ENCODE measurements at regions not wholly inside any gene's neighbourhood (a gene's known extent, or its start where the extent isn't known, plus 50 kb on each side); places are given as distances from the start of the nearest gene placed in this dataset.

- no peak for DNase-seq
Observed at GRCh38 chr11:91421641-91422040, 803.0 kb upstream of the FAT3 start.

DNA sequence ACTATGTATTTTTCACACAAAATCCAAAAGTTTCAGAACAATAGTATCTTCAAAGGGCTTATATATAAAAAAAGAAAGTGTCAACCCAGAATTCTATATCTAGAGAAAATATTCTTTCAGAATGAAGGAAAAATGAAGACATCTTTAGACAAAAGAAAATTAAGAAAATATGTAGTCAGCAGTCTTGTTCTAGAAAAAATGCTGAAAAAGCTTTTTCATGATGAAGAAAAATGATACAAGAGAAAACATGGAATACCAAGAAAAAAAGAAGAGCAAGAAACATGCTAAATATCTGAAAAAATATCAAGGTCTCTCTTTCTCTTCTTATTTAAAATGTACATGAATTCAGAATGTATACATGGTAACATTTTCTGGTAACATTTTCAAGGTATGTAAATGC lies 816.8 kb upstream of the FAT3 start:
- DNase-seq = no peak

GRCh38 chr11:91406009-91406408 lies 818.6 kb upstream of the FAT3 start:
- no peak for DNase-seq

DNA sequence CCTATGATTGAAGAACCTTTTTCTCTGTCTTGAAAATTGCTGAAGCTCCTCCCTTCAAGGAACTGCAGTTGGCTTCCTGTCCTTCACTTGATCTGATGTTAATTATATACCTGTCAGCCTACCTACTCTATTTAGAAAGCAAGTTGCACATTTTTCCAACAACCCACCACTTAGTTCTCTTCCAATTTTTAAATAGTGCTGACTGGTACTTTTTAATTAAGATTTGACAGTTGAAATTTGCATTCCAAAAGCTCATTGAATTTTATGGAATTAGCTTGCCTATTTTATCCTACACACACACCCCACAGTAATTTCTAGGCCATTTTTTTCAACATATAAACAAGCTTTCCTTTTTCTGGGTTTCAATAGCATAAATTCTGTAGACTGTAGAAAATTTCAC lies 820.3 kb upstream of the FAT3 start:
- DNase-seq = no peak

DNA sequence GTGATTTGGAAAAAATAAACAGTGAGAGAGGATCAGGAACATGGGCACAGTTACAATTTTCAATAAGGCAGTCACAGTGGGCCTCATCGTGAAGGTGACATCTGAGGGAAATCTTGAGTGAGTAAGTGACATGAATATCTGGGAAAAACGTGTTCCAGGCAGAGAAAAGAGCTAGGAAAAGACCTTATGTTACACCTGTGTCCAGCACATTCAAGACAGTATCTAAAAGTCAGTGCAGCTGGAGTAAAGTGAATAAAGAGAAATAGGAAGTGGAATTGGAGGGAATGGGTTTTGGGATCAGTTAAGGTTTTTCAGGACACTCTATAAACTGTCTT lies 827.5 kb upstream of the FAT3 start:
- DNase-seq = no peak

GRCh38 chr11:91396236-91397133 lies 828.1 kb upstream of the FAT3 start:
- no peak for DNase-seq

- no peak for DNase-seq
Observed at GRCh38 chr11:91394727-91395414, 829.7 kb upstream of the FAT3 start.

DNA sequence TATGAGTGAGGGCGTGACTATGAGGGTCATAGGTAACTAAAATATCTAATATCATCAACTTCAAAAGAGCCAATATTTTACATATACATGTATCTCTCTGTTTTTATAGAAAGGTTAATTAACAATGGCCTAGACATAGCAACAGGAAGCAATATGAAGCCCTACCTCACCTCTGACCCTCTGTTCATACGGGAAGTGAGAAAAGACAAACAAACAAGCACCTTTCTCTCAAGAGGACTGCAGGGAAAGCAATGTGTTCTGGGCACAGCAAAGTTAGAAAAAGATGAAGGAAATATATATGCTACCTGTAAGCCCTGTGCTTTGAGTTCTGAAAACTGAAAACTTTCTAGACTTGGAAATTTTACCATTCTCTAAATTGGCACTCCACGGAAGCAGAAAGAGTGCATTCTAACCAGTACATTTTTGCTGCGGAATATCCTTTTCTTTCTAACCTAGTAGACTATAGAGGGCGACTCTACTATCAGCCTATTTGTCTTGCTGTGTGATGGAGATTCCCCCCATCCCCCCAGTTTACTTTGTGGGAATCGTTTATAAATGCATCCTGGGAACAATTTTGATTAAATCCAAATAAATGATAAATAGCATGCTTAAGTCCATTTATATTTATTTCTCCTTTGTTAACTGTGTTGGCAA lies 830.4 kb upstream of the FAT3 start:
- DNase-seq = no peak

- peak; percentile 16 for DNase-seq
Observed at GRCh38 chr11:91382946-91383345, 841.7 kb upstream of the FAT3 start.

DNA sequence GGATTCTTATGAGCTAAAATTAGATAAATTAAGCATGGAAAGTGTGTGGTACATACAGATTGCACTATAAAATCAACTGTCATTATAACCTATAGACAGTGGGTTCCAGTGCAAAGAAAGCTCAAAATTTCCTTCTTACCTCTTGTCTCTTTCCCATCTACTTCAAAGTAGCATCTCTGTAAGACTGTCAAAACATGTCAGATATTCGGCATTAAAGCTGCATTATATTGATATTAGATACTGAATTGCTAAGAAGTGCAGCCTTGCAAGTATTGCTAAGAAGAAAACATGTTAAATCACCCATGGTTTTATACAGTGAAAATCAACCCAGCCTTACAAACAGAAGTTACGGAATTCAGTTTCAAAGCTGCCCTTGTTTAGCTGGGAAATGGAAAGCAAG lies 849.8 kb upstream of the FAT3 start:
- no peak for DNase-seq

GRCh38 chr11:91373497-91373896 lies 851.1 kb upstream of the FAT3 start:
- DNase-seq = peak; percentile 27

GRCh38 chr11:91366816-91367215 lies 857.8 kb upstream of the FAT3 start:
- peak; percentile 16 for DNase-seq

GRCh38 chr11:91365986-91366585 lies 858.5 kb upstream of the FAT3 start:
- no peak for DNase-seq

- no peak for DNase-seq
Observed at GRCh38 chr11:91350931-91351330, 873.7 kb upstream of the FAT3 start.

- no peak for DNase-seq
Observed at GRCh38 chr11:91326751-91327150, 897.9 kb upstream of the FAT3 start.

DNA sequence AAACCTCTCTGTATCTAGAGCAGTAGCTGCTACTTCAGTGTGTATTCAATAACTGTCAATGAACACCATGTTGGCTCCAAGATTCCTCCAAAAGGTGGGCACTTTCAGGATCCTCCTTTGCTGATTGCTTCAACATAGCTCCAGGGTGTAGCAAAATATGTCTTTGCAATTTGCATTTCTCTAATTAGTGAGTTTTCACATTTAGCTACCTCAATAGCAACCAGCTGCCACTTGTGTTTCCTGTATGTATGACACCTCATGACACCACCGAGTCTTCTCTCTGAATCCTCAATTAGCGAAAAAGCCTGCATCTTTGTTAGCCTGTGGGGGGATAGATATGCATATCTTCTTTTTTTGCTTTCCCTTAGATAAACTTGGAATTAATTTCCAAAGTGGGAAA lies 898.3 kb upstream of the FAT3 start:
- DNase-seq = no peak

DNA sequence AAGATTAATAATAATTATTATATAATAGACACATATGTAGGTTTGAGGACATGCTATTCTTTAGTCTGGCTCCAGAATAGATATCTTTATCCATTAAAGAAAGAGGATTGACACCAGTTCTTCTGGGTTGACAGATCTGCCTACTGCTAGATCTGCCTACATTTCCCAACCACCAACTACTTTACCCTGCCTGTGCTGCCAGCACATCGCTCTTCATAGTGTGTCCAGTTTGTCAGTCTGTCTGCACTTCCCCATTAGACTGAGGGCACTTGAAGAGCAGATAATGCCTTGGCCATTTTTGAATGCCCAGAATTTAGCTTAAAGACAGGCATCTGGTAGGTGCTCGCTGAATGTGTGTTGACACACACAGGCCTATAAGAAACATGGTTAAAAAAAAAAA lies 910.1 kb upstream of the FAT3 start:
- no peak for DNase-seq

DNA sequence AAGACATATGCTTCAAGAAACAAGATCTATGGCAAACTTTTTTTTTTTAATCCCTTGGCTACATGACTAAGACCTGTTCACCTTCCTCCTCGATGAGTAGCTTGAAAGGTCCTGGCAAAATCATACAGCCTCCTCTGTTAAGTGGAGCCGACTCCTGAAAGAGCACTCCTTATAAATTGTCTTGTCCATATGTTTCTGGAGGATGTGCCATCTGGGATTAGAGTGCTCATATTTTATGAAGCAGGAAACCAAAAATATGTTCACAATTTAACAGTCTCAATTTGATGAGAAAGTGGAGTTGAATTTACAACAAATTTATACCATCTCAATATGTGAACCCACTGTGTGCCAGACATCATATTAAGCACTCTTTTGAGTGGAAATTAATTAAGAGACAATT lies 912.1 kb upstream of the FAT3 start:
- DNase-seq = no peak

DNA sequence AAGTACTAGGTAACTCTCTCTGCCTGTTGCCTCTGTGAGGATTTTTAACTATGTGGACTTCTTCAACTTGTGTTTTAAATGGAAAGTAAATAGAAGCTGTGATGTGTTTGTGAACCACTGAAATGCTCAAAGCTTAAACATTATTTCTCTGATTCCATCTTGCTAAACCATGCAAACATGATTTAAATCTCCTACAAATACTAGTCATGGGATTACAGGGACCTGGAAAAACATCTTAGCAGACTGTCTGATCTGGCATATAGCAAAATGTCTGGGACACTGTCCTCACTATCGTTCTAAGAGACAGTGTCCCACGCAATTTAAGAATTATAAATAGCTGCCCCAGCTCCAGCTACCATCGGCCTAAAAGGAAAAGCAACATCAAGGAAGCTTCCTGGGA lies 914.5 kb upstream of the FAT3 start:
- DNase-seq = no peak

- DNase-seq = no peak
Observed at GRCh38 chr11:91308069-91308468, 916.5 kb upstream of the FAT3 start.

DNA sequence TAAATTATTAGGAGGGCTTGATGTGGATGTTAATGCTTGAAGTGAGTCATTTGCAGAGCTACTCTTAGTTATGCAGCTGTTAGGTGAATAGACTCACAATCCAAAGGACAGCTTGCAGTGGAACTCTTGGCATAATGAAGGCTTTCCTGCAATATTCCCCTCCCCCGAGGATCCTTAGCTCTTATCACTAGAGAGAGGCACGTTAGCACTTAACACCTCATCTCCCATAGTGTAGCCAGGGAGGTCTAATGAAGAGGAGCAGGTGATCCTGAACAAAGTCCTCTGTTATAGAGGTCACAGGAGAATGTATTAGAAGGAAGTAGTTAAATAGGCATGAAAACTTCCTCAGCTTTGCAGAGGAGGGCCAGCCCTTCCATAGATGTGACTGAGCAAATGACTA lies 919.2 kb upstream of the FAT3 start:
- no peak for DNase-seq

GRCh38 chr11:91303749-91304148 lies 920.9 kb upstream of the FAT3 start:
- DNase-seq = no peak

- peak; percentile 71 for DNase-seq
Observed at GRCh38 chr11:91299980-91300379, 924.6 kb upstream of the FAT3 start.

DNA sequence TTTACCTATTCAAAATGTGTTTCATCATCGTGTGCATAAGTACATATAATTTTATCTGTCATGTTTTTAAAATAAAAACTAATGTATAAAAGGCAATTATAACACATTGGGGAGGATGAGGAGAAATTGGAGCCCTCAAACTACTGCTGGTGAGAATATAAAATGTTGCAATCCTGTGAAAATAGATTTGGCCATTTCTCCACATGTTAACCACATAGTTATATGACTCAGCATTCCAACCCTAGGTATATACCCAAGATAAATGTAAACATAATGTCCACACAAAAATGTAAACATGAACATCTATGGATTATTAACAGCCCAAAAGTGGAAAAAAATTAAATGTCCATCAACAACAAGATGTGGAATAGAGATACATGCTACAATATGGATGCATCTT lies 928.0 kb upstream of the FAT3 start:
- DNase-seq = peak; percentile 82

Data from OCI-M1 (cell line).